Skeletal muscle satellite cell (primary cell): ENCODE measurements at regions not wholly inside any gene's neighbourhood (a gene's known extent, or its start where the extent isn't known, plus 50 kb on each side); places are given as distances from the start of the nearest gene placed in this dataset.
"Not testable (repeated sequence)": the region's sequence is repeated elsewhere in the genome, so short reads cannot be mapped to it uniquely, and the experiment has no call there.

ENCODE experiments used
- H3K27me3 ChIP-seq: 2 replicates; pipeline ENCODE4 v1.7.0; 2013; ENCODE audit warnings: low read length; ENCODE audit not compliant: control insufficient read depth, insufficient read depth
- H3K36me3 ChIP-seq: 2 replicates; pipeline ENCODE4 v1.7.0; 2013; ENCODE audit warnings: mild to moderate bottlenecking, control low read depth, low read length; ENCODE audit not compliant: insufficient read depth
- H3K4me1 ChIP-seq: 2 replicates; pipeline ENCODE4 v1.7.0; 2013; ENCODE audit warnings: low read length; ENCODE audit not compliant: control insufficient read depth, insufficient read depth
- H3K4me2 ChIP-seq: 2 replicates; pipeline ENCODE4 v1.7.0; 2013; ENCODE audit warnings: mild to moderate bottlenecking, low read length
- H3K4me3 ChIP-seq: 2 replicates; pipeline ENCODE4 v1.7.0; 2013; ENCODE audit warnings: low read length
- H3K9ac ChIP-seq: 2 replicates; pipeline ENCODE4 v1.7.0; 2013; ENCODE audit warnings: mild to moderate bottlenecking, low read depth, low read length, moderate library complexity
- H3K9me3 ChIP-seq: replicated peaks from 2 replicates; pipeline ENCODE4 v1.7.0; 2013; ENCODE audit warnings: mild to moderate bottlenecking, control low read depth, low read length

GRCh38 chr6:15754706-15755079, 91.9 kb upstream of the DTNBP1 start:
- Histone ChIP-seq H3K4me2 (no peak overlapping the region), H3K36me3 (no peaks in the 10 kb centered on the region), H3K9ac (no peak overlapping the region), H3K27me3 (no peaks in the 10 kb centered on the region), H3K9me3 (no peaks in the 10 kb centered on the region), H3K4me3 (no peak overlapping the region), H3K4me1 (no peaks in the 10 kb centered on the region)

DNA sequence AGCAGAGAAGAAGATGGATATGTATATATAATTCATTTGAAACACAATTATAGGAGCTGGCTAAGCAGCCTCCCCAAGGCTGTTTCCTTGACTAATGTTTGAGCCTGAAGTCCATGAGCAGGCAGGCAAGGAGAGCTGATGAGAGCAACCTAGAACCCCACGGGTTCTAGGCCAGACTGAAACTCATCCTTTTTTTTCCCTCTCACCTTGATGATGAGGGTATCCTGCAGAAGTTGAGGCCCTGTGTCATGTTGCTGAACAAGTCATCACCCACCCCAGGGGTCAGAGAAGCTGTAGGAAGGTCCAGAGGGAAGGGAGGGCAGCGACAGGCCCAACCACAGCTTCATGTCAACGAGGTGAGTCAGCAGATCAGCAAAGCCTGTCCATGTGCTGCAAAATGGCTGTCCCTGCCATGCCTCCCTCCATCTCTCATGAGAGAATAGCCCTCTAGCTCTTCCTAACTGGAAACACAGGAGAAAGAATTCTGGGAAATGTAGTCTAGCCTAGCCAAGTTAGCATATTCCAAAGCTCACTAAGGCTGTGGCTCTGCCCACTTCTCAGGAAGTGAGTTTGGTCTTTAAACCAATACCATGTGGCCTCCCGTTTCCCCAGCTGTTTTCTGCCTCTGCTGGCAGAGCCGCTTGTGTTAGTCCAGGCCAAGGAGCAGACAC, 91.3 kb upstream of the DTNBP1 start:
- no peaks in the 10 kb centered on the region for H3K27me3 ChIP-seq
- no peaks in the 10 kb centered on the region for H3K4me1 ChIP-seq
- no peaks in the 10 kb centered on the region for H3K9me3 ChIP-seq

GRCh38 chr6:15752820-15753219, 90.0 kb upstream of the DTNBP1 start:
- H3K36me3 ChIP-seq, result no peaks in the 10 kb centered on the region
- no peaks in the 10 kb centered on the region for H3K27me3 ChIP-seq
- no peak overlapping the region for H3K4me2 ChIP-seq
- H3K9me3 ChIP-seq, result no peaks in the 10 kb centered on the region
- no peak overlapping the region for H3K9ac ChIP-seq
- H3K4me3 ChIP-seq, result no peak overlapping the region
- no peaks in the 10 kb centered on the region for H3K4me1 ChIP-seq

More for the DNA sequence above, 91.3 kb upstream of the DTNBP1 start:
- Histone ChIP-seq H3K9ac (no peak overlapping the region), H3K4me3 (no peak overlapping the region), H3K4me2 (no peak overlapping the region), H3K36me3 (no peaks in the 10 kb centered on the region)

- Histone ChIP-seq H3K36me3 (no peaks in the 10 kb centered on the region), H3K27me3 (no peaks in the 10 kb centered on the region), H3K9ac (no peak overlapping the region), H3K4me3 (no peak overlapping the region), H3K9me3 (no peaks in the 10 kb centered on the region), H3K4me1 (no peaks in the 10 kb centered on the region), H3K4me2 (no peak overlapping the region)
These were observed 89.0 kb upstream of the DTNBP1 start for GRCh38 chr6:15751721-15752350.

GRCh38 chr6:15748341-15748740, 85.5 kb upstream of the DTNBP1 start:
- H3K9ac ChIP-seq, result no peak overlapping the region
- no peak overlapping the region for H3K4me3 ChIP-seq
- H3K4me1 ChIP-seq, result no peaks in the 10 kb centered on the region
- no peaks in the 10 kb centered on the region for H3K36me3 ChIP-seq
- no peaks in the 10 kb centered on the region for H3K27me3 ChIP-seq
- H3K4me2 ChIP-seq, result no peak overlapping the region
- no peaks in the 10 kb centered on the region for H3K9me3 ChIP-seq

DNA sequence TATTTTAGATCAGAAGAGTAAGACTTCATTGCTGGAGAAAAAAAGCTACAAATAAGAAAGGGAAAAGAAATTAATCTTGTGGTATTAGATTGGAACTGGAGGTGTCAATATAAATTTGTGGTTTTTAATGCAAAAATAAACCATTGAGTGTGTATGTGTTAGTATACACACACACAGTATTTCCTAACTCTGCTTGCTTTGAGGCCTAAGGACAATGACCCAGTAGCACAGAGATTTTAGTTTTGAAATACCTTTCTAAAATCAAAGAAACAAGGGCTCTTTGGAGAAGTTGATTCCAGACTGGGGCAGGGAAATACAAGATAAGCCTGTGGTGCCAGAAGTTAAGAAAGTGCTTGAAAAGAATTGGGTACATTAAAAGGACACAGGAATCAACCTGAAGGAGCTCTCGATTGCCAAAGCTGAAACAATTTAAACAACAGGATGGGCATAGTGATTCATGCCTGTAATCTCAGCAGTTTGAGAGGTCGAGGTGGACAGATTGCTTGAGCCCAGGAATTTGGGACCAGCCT, 84.6 kb upstream of the DTNBP1 start:
- Histone ChIP-seq H3K4me3 (no peak overlapping the region), H3K36me3 (no peaks in the 10 kb centered on the region)

DNA sequence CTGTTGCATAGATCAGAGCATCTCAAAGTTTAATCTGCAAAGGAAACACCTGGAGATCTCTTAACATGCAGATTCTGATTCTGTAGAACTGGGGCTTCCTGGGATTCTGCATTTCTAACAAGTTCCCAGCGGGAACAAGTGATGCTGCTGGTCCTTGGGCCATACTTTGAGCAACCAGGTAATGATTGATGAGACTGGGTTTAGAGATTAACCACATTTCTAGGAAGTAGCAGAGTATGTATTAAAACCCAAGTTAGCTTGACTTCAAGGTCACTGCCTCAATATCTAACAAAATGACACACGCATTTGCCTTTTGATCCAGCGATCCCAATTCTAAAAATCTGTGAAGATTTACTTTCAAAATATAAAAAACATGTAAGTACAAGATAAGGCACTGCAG, 83.0 kb upstream of the DTNBP1 start:
- Histone ChIP-seq H3K4me3 (no peak overlapping the region), H3K9ac (no peak overlapping the region), H3K4me1 (no peaks in the 10 kb centered on the region), H3K4me2 (no peak overlapping the region), H3K36me3 (no peaks in the 10 kb centered on the region), H3K27me3 (no peaks in the 10 kb centered on the region), H3K9me3 (no peaks in the 10 kb centered on the region)

More for the DNA sequence above, 84.6 kb upstream of the DTNBP1 start:
- no peaks in the 10 kb centered on the region for H3K4me1 ChIP-seq
- no peaks in the 10 kb centered on the region for H3K9me3 ChIP-seq
- no peaks in the 10 kb centered on the region for H3K27me3 ChIP-seq
- H3K4me2 ChIP-seq, result no peak overlapping the region
- H3K9ac ChIP-seq, result no peak overlapping the region

GRCh38 chr6:15744818-15745402, 82.1 kb upstream of the DTNBP1 start:
- Histone ChIP-seq H3K4me2 (no peak overlapping the region), H3K36me3 (no peaks in the 10 kb centered on the region), H3K4me3 (no peak overlapping the region), H3K9me3 (no peaks in the 10 kb centered on the region), H3K27me3 (no peaks in the 10 kb centered on the region), H3K4me1 (no peaks in the 10 kb centered on the region), H3K9ac (no peak overlapping the region)

- not testable (repeated sequence) for H3K4me1 ChIP-seq, H3K27me3 ChIP-seq, H3K9ac ChIP-seq, H3K9me3 ChIP-seq, H3K4me2 ChIP-seq, H3K4me3 ChIP-seq, H3K36me3 ChIP-seq
These were observed 79.2 kb upstream of the DTNBP1 start for GRCh38 chr6:15742013-15742412.

DNA sequence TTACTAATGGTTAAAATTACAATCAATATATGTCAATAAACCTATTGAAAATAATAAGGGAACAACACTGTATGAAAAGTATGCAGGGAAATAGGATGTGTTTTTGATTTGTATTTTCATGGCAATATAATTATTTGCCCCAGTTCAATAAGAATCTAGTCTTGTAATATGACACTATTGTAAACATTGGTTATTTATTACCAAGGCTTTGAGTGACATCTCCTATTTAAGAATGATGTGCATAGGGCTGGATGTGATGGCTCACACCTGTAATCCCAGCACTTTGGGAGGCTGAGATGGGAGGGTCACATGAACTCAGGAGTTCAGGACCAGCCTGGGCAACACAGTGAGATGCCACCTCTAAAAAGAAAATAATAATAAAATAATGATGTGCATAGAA, 78.6 kb upstream of the DTNBP1 start:
- no peak overlapping the region for H3K4me3 ChIP-seq
- no peaks in the 10 kb centered on the region for H3K27me3 ChIP-seq
- H3K4me1 ChIP-seq, result no peaks in the 10 kb centered on the region
- H3K9me3 ChIP-seq, result no peaks in the 10 kb centered on the region
- H3K4me2 ChIP-seq, result no peak overlapping the region
- H3K9ac ChIP-seq, result no peak overlapping the region
- no peaks in the 10 kb centered on the region for H3K36me3 ChIP-seq

DNA sequence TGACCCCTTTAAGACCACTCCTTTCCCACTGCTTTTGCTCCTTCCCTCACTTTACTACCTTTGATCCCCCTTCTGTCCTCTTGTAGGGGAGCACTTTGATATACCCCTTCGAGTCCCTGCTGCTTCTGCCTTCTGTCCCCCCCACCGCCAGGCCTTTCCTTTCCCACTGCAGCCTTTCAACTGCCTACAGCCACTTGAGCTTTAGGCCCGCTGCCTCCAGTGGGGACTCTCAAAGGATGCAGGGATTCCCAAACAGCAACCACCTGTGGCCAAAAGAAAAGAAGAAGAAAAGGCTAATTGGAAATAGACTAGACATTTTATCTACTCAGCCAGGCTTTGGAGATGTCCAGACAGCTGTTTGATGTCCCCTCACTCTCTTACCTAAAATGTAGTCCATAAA, 77.0 kb upstream of the DTNBP1 start:
- no peaks in the 10 kb centered on the region for H3K4me1 ChIP-seq
- no peak overlapping the region for H3K4me2 ChIP-seq
- no peak overlapping the region for H3K4me3 ChIP-seq
- H3K9ac ChIP-seq, result no peak overlapping the region
- H3K27me3 ChIP-seq, result no peaks in the 10 kb centered on the region
- no peaks in the 10 kb centered on the region for H3K36me3 ChIP-seq
- H3K9me3 ChIP-seq, result no peaks in the 10 kb centered on the region

- H3K9me3 ChIP-seq, result no peaks in the 10 kb centered on the region
- H3K4me2 ChIP-seq, result no peak overlapping the region
- no peak overlapping the region for H3K9ac ChIP-seq
These were observed 76.5 kb upstream of the DTNBP1 start for GRCh38 chr6:15739353-15739752.

More at GRCh38 chr6:15739353-15739752, 76.5 kb upstream of the DTNBP1 start:
- Histone ChIP-seq H3K4me3 (no peak overlapping the region), H3K36me3 (no peaks in the 10 kb centered on the region), H3K27me3 (no peaks in the 10 kb centered on the region), H3K4me1 (no peaks in the 10 kb centered on the region)
